ENCODE measurements at regions not wholly inside any gene's neighbourhood (a gene's known extent, or its start where the extent isn't known, plus 50 kb on each side); places are given as distances from the start of the nearest gene placed in this dataset.

DNA sequence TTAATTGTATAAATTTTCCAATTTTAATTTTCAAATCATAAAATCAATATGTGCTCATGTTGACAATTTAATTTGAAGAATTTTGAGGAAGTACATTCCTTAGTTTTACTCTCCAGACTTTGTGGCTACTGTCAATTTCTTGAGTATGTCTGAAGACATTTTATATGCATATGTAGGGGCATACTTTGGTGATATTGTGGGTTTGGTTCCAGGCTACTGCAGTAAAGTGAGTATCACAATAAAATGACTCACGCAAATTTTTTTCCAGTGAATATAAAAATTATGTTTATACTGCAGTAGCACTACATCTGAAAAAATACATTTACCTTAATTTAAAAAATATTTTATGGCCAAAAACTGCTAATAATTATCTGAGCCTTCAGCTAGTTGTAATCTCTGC is 123.2 kb upstream of the PLCL2 start:
- H3K36me3 ChIP-seq (ENCODE audit: control insufficient read depth in 4 of 4, insufficient read depth in 3 of 4, low read depth in 1 of 4, low read length in 3 of 4): no peaks in the 10 kb centered on the region
- H3K4me3 ChIP-seq (ENCODE audit: low read depth in 1 of 3, low read length in 3 of 3): no peak overlapping the region
- TF ChIP-seq MAX (IDR thresholded peaks at IDR 0.05) (no peak), HNF4G (IDR thresholded peaks at IDR 0.05) (no peak), FOXA1 (IDR thresholded peaks at IDR 0.05) (no peak), FOXA2 (IDR thresholded peaks at IDR 0.05) (no peak), HNF4A (conservative IDR thresholded peaks at IDR 0.05) (no peak), RXRA (IDR thresholded peaks at IDR 0.05) (no peak), YY1 (IDR thresholded peaks at IDR 0.05) (no peak), ATF3 (IDR thresholded peaks at IDR 0.05) (no peak), GABPA (IDR thresholded peaks at IDR 0.05 in 1 of 2, conservative IDR thresholded peaks at IDR 0.05 in 1 of 2) (no peak), NR2F2 (IDR thresholded peaks at IDR 0.05) (no peak), JUND (IDR thresholded peaks at IDR 0.05) (no peak), SP1 (IDR thresholded peaks at IDR 0.05) (no peak), REST (IDR thresholded peaks at IDR 0.05) (no peak), RAD21 (IDR thresholded peaks at IDR 0.05) (no peak), EGR1 (IDR thresholded peaks at IDR 0.05; ENCODE audit: low read depth in 2 of 2) (no peak), TAF1 (conservative IDR thresholded peaks at IDR 0.05) (no peak)
- TF ChIP-seq, protein P1, sequence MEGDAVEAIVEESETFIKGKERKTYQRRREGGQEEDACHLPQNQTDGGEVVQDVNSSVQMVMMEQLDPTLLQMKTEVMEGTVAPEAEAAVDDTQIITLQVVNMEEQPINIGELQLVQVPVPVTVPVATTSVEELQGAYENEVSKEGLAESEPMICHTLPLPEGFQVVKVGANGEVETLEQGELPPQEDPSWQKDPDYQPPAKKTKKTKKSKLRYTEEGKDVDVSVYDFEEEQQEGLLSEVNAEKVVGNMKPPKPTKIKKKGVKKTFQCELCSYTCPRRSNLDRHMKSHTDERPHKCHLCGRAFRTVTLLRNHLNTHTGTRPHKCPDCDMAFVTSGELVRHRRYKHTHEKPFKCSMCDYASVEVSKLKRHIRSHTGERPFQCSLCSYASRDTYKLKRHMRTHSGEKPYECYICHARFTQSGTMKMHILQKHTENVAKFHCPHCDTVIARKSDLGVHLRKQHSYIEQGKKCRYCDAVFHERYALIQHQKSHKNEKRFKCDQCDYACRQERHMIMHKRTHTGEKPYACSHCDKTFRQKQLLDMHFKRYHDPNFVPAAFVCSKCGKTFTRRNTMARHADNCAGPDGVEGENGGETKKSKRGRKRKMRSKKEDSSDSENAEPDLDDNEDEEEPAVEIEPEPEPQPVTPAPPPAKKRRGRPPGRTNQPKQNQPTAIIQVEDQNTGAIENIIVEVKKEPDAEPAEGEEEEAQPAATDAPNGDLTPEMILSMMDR (IDR thresholded peaks at IDR 0.05; ENCODE audit: low read depth, low read length, missing input control): no peak
- TF ChIP-seq, protein P2, sequence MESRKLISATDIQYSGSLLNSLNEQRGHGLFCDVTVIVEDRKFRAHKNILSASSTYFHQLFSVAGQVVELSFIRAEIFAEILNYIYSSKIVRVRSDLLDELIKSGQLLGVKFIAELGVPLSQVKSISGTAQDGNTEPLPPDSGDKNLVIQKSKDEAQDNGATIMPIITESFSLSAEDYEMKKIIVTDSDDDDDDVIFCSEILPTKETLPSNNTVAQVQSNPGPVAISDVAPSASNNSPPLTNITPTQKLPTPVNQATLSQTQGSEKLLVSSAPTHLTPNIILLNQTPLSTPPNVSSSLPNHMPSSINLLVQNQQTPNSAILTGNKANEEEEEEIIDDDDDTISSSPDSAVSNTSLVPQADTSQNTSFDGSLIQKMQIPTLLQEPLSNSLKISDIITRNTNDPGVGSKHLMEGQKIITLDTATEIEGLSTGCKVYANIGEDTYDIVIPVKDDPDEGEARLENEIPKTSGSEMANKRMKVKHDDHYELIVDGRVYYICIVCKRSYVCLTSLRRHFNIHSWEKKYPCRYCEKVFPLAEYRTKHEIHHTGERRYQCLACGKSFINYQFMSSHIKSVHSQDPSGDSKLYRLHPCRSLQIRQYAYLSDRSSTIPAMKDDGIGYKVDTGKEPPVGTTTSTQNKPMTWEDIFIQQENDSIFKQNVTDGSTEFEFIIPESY (IDR thresholded peaks at IDR 0.05): no peak
- 95% methylated on average over 1 of the region's 1 CpG for WGBS
- no peak for DNase-seq (ENCODE audit: low spot score)
- H3K4me1 ChIP-seq (ENCODE audit: control insufficient read depth in 4 of 4, insufficient read depth in 4 of 4, low read length in 3 of 4): no peaks in the 10 kb centered on the region
- no peaks in the 10 kb centered on the region for H3K27me3 ChIP-seq (ENCODE audit: control insufficient read depth in 4 of 4, insufficient read depth in 4 of 4, low read length in 3 of 4)
- no peaks in the 10 kb centered on the region for H3K9me3 ChIP-seq (ENCODE audit: control insufficient read depth in 4 of 4, low read length in 3 of 4)
- H3K27ac ChIP-seq (ENCODE audit: low read depth in 1 of 2, low read length in 2 of 2): no peak overlapping the region
- no peak overlapping the region for H3K9ac ChIP-seq (ENCODE audit: low read depth in 1 of 2, low read length in 2 of 2)

Measured in liver (tissue), 8 donors.